Spleen (tissue), 11 donors: ENCODE measurements at regions not wholly inside any gene's neighbourhood (a gene's known extent, or its start where the extent isn't known, plus 50 kb on each side); places are given as distances from the start of the nearest gene placed in this dataset.

Source experiments
- DNase-seq: peaks from one replicate; pipeline ENCODE4 v3.0.0-alpha.2; 2020
- H3K27ac ChIP-seq, 8 donors: fragments of 200-600 bp; sonication (generic) in 7 of 8; 1 replicate in 4 of 8; 2 replicates in 4 of 8; pipeline versions ENCODE4 v1.5.0 to v1.8.0; 2016 to 2021; ENCODE audit warnings: inconsistent platforms in 4 of 8, mild to moderate bottlenecking in 4 of 8, moderate library complexity in 1 of 8
- H3K27me3 ChIP-seq, 7 donors: fragments of 200-600 bp; sonication (generic) in 6 of 7; replicated peaks in 1 of 7; 1 replicate in 4 of 7; 2 replicates in 3 of 7; pipeline versions ENCODE4 v1.5.0 to v1.8.0; 2016 to 2021; ENCODE audit warnings: inconsistent platforms in 3 of 7, mild to moderate bottlenecking in 1 of 7
- H3K36me3 ChIP-seq, 6 donors: fragments of 200-600 bp; sonication (generic) in 5 of 6; 1 replicate in 4 of 6; 2 replicates in 2 of 6; pipeline versions ENCODE4 v1.5.0 to v1.8.0; 2016 to 2021; ENCODE audit warnings: inconsistent platforms in 2 of 6
- H3K4me1 ChIP-seq, 6 donors: fragments of 200-600 bp; sonication (generic) in 5 of 6; 1 replicate in 3 of 6; 2 replicates in 3 of 6; pipeline versions ENCODE4 v1.5.0 to v1.8.0; 2016 to 2021; ENCODE audit warnings: inconsistent platforms in 3 of 6
- H3K4me3 ChIP-seq, 8 donors: fragments of 200-600 bp; sonication (generic) in 7 of 8; 1 replicate in 4 of 8; 2 replicates in 4 of 8; pipeline versions ENCODE4 v1.5.0 to v1.8.0; 2016 to 2021; ENCODE audit warnings: inconsistent platforms in 4 of 8, mild to moderate bottlenecking in 4 of 8, moderate library complexity in 2 of 8
- H3K9me3 ChIP-seq, 8 donors: fragments of 200-600 bp; sonication (generic) in 7 of 8; 1 replicate in 4 of 8; 2 replicates in 4 of 8; pipeline versions ENCODE4 v1.5.0 to v1.8.0; 2016 to 2021; ENCODE audit warnings: inconsistent platforms in 4 of 8
- POLR2A ChIP-seq, 3 donors: fragments of 450-650 bp; IDR thresholded peaks; one replicate each; pipeline ENCODE4 v1.5.1; 2017; ENCODE audit warnings: antibody characterized with exemption in 3 of 3, mild to moderate bottlenecking in 1 of 3
- POLR2AphosphoS5 ChIP-seq, 3 donors: sonication (generic); formaldehyde crosslinking; IDR thresholded peaks; one replicate each; pipeline ENCODE4 v1.5.1; 2017; ENCODE audit warnings: antibody characterized with exemption in 3 of 3
- WGBS, 5 donors: extraction: QIAGEN DNeasy Blood & Tissue Kit in 3 of 5; methylation state at CpG; one replicate each; pipeline versions ENCODE4 v1.1.5 to v1.1.7; 2013 to 2018; 5-methylcytosine and 5-hydroxymethylcytosine counted together
- intact Hi-C: fragments of 100-400 bp; cut with DNase I; formaldehyde crosslinking; loops from one replicate; pipeline ENCODE4 v1.15.0; 2023; ENCODE audit warnings: low total_unique reads
- TF ChIP-seq, protein P1 (sequence below), 11 experiments: fragments of 200-600 bp in 7 of 11; fragments of 450-650 bp in 4 of 11; sonication (generic) in 4 of 11; IDR thresholded peaks in 8 of 11; conservative IDR thresholded peaks in 3 of 11; 1 replicate in 7 of 11; 2 replicates in 4 of 11; pipeline versions ENCODE4 v1.4.0 to v1.8.0; 2016 to 2021; ENCODE audit warnings: antibody characterized with exemption in 11 of 11, inconsistent platforms in 4 of 11, mild to moderate bottlenecking in 1 of 11
- donor health status: healthy with polysubstance abuse.
- donor health status: DM: no; HTN: no; CAD: no; lungs with moderate emphysema.
- donor health status: DM: no; HTN: no; CAD: no.
- donor health status: Bipolar disorder and iron deficiency.
- donor health status: healthy.
- donor health status: DM: no; HTN: no; CAD: no.
- donor health status: DM: yes; HTN: yes; CAD: no.

DNA sequence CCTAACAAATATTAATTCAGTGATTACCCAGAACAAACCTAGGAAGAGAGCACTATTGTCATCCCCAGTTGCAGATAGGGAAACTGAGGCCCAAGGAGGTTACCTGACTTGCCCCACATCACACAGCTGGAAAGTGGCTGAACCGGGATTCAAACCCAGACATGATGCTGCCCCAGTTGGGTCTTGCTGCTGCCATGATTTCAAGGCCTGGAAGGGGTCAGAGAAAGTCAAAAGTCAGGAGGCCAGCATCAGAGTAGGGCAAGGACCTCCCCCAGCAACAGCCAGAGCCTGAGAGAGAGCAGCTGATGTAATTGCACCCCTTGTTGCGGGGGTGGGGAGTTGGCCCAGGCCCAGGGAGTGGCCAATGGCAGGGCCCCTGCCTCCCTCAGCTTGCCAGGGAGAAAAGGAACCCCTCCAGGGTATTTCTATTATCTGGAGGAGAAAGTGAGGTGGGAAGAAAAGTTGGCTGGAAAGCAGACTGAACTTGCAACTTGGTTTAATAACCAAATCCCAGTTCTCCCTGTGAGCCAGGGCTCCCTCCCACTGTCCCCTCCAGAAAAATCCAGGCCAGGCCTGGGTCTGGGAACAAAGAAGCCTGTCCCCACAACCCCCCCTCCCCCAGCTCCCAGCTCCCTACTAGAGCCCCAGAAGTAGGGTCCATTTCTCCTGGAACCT, 83.6 kb downstream of the MRPL14 start:
- TF ChIP-seq POLR2AphosphoS5 (IDR thresholded peaks at IDR 0.05) (no peak), POLR2A (IDR thresholded peaks at IDR 0.05) (no peak)
- TF ChIP-seq, protein P1, sequence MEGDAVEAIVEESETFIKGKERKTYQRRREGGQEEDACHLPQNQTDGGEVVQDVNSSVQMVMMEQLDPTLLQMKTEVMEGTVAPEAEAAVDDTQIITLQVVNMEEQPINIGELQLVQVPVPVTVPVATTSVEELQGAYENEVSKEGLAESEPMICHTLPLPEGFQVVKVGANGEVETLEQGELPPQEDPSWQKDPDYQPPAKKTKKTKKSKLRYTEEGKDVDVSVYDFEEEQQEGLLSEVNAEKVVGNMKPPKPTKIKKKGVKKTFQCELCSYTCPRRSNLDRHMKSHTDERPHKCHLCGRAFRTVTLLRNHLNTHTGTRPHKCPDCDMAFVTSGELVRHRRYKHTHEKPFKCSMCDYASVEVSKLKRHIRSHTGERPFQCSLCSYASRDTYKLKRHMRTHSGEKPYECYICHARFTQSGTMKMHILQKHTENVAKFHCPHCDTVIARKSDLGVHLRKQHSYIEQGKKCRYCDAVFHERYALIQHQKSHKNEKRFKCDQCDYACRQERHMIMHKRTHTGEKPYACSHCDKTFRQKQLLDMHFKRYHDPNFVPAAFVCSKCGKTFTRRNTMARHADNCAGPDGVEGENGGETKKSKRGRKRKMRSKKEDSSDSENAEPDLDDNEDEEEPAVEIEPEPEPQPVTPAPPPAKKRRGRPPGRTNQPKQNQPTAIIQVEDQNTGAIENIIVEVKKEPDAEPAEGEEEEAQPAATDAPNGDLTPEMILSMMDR (IDR thresholded peaks at IDR 0.05 in 8 of 11, conservative IDR thresholded peaks at IDR 0.05 in 3 of 11), result no peak
- Histone ChIP-seq H3K27ac (no peak overlapping the region), H3K4me1 (peaks cover 0 to 3% (median 0%) of the 10 kb centered on the region in 6 donors), H3K36me3 (no peaks in the 10 kb centered on the region), H3K9me3 (no peaks in the 10 kb centered on the region), H3K4me3 (no peak overlapping the region), H3K27me3 (peaks cover 0 to 4% (median 0%) of the 10 kb centered on the region in 7 donors)
- DNase-seq, result peak; percentile 40
- intact Hi-C loops, result no loop called here
- WGBS, 5 donors, result 61 to 92% (median 80%) methylated on average over 2 of the region's 2 CpGs

DNA sequence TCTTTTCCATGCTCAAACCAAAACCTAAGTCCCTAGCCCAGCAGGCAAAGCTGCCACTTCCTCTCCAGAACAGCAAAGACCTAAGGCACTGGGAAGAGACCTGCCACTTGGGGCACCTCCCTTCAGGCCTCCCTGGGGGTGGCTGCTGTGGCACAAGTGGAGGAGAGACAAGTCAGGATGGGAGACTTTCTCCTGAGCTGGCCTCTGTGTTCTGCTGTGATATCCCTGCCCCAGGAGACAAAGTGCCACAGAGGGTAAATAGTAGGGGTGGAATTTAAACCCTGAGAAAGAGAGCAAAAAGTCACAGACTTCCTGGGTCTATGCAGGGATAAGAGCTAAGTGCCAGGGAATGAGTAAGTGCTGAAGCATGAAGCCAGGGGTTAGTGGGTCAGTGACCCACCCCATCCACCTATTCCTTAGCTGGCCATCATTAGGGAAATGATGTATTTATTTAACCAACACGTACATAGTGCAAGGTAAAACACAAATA, 84.2 kb downstream of the MRPL14 start:
- TF ChIP-seq, protein P1 (IDR thresholded peaks at IDR 0.05 in 8 of 11, conservative IDR thresholded peaks at IDR 0.05 in 3 of 11), result no peak
- TF ChIP-seq POLR2A (IDR thresholded peaks at IDR 0.05) (no peak), POLR2AphosphoS5 (IDR thresholded peaks at IDR 0.05) (no peak)
- peaks cover 0 to 4% (median 0%) of the 10 kb centered on the region in 7 donors for H3K27me3 ChIP-seq
- peaks cover 0 to 3% (median 0%) of the 10 kb centered on the region in 6 donors for H3K4me1 ChIP-seq
- no peaks in the 10 kb centered on the region for H3K36me3 ChIP-seq
- intact Hi-C loops, result no loop called here
- no peak overlapping the region for H3K27ac ChIP-seq
- no peak for DNase-seq
- H3K9me3 ChIP-seq, result no peaks in the 10 kb centered on the region
- WGBS, 5 donors, result 60 to 87% (median 80%) methylated on average over 1 of the region's 1 CpG
- H3K4me3 ChIP-seq, result no peak overlapping the region

DNA sequence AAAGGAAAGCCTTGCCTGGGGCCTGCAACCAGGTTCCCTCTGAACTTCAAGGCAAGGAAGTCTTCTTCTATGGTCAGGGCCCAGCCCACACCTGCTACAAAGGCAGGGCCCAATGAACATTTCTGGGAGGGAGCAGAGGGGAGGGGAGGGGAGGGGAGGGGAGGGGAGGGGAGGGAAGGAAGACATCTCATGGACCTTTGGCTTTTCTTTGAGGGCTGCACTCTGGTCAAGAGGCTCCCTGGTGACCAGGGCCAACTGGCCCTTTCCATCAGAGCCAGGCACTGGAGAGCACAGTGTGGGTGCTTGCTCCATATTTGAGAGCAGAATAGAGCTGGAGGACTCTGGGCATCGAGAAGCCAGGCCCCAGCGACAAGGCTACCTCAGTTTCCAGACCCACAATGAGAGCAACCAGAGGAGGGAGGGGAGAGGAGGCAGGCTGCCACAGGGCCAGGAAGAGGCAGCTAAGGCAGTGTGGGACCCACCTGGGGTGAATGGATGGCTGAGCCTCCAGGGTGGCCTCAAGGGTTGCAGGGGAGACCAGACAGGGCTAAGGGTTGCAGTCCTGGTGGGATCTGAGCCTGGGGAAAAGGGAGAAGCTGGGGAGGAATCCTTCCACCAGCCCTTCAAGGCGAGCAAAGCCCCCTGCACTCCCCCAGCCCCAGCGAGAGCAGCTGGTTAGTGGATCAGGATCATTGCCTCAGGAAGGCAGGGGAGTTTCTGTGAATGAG, 84.8 kb downstream of the MRPL14 start:
- intact Hi-C loops, result no loop called here
- 76 to 91% (median 81%) methylated on average over 4 of the region's 4 CpGs for WGBS, 5 donors

More for the DNA sequence above, 84.8 kb downstream of the MRPL14 start:
- Histone ChIP-seq H3K4me3 (no peak overlapping the region), H3K27me3 (peaks cover 0 to 4% (median 0%) of the 10 kb centered on the region in 7 donors), H3K27ac (no peak overlapping the region), H3K36me3 (no peaks in the 10 kb centered on the region), H3K9me3 (no peaks in the 10 kb centered on the region), H3K4me1 (peaks cover 0 to 3% (median 0%) of the 10 kb centered on the region in 6 donors)
- no peak for TF ChIP-seq POLR2AphosphoS5 (IDR thresholded peaks at IDR 0.05)
- no peak for TF ChIP-seq POLR2A (IDR thresholded peaks at IDR 0.05)
- TF ChIP-seq, protein P1 (IDR thresholded peaks at IDR 0.05 in 8 of 11, conservative IDR thresholded peaks at IDR 0.05 in 3 of 11), result no peak
- peak; percentile 44 for DNase-seq
